ENCODE measurements at regions not wholly inside any gene's neighbourhood (a gene's known extent, or its start where the extent isn't known, plus 50 kb on each side); places are given as distances from the start of the nearest gene placed in this dataset.

DNA sequence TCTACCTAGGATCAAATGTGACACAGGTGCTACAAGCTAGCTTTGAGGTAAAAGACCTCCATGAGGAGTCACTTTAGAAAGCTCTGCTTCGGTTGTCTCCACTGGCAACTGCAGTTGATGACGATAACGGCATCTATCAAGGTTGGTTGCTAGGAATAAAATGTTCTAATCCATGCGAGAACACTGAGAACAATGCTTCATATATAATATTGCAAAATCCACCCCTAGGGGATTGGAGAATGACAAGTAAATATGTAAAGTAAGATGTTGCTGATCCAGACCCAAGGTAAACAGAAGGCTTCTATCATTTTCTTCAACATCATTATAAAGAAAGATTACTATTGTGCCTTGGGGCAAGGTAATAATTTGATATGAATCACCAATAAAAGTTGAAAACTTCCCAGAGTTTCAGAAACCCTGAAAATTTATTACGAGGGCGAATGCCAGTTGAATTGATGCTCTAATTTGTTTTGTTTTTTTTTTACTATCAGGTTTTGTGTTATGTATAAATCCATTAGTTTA is 1003.4 kb downstream of the CDH18 start:
- DNase-seq (ENCODE audit: low spot score), result no peak
- Mint-ChIP-seq H3K36me3 (ENCODE audit: low read depth) (no peaks in the 10 kb centered on the region), H3K27me3 (ENCODE audit: low read depth) (no peaks in the 10 kb centered on the region), H3K4me3 (no peak overlapping the region), H3K9me3 (peaks cover 21% of the 10 kb centered on the region), H3K4me1 (ENCODE audit: low read depth) (no peaks in the 10 kb centered on the region), H3K27ac (no peak overlapping the region)

DNA sequence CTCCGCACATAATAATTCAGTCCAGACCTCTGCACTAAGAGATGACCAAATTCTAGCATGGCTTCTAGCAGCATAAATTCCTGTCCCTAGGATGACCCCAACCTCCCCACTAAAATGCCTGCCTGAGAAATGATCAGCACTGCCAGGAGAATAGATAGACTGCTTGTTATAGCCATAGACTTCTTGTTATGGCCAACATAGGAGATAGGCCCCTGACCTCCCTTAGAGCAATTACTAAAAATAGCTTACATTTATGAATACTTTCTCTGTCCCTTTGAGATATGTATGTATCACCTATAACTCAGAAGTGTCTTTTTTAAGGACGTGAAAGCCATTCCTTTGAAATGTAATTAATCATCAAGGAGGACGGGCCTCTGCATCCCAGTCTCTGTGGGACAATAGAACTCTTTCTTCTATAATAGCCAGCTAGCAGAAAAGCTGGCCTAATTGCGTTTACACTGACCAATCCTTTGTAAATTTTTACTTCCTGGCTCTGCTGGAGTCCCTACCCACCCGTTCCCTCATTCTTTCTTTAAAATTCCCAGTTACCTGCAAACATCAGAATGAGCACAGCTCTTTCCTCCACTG is 1002.7 kb downstream of the CDH18 start:
- Mint-ChIP-seq H3K4me3 (no peak overlapping the region), H3K27ac (no peak overlapping the region), H3K27me3 (ENCODE audit: low read depth) (no peaks in the 10 kb centered on the region), H3K36me3 (ENCODE audit: low read depth) (no peaks in the 10 kb centered on the region), H3K4me1 (ENCODE audit: low read depth) (no peaks in the 10 kb centered on the region), H3K9me3 (peaks cover 18% of the 10 kb centered on the region)
- DNase-seq (ENCODE audit: low spot score), result no peak

DNA sequence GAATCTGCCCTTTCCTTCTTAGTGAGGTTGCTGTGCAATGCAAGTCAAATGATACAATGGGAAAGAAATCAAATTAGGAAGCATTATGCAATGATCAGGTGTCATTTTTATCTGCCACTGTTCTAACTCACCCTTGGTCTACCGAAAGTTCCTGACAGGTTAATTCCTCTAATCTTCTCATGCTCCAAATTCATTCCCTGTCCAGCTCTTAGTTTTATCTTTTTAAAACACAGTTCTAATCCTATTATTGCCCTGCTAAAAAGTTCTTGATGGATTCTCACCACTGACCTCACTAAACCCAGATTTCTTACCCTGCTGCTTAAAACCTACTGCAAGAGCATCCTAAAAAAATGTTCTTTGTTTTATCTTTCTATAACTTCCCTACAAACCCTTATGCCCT is 1000.9 kb downstream of the CDH18 start:
- no peaks in the 10 kb centered on the region for H3K36me3 Mint-ChIP-seq (ENCODE audit: low read depth)
- no peak for DNase-seq (ENCODE audit: low spot score)
- H3K4me3 Mint-ChIP-seq, result no peak overlapping the region
- H3K4me1 Mint-ChIP-seq (ENCODE audit: low read depth), result no peaks in the 10 kb centered on the region
- H3K9me3 Mint-ChIP-seq, result peaks cover 26% of the 10 kb centered on the region
- H3K27ac Mint-ChIP-seq, result no peak overlapping the region
- no peaks in the 10 kb centered on the region for H3K27me3 Mint-ChIP-seq (ENCODE audit: low read depth)

DNA sequence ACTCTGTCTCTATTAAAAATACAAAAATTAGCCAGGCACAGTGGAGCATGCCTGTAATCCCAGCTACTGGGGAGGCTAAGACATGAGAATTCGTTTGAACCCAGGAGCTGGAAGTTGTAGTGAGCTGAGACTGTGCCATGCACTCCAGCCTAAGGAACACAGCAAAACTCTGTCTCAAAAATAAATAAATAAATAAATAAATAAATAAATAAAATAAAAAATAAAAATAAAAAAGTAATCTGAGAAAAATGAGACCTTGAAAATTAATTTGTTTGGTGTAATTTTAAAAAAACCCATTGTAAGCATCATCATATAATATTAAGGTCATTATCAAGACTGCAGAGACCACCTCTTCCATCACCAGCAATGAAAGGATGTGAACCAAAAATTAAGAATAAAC is 997.1 kb downstream of the CDH18 start:
- no peak overlapping the region for H3K4me3 Mint-ChIP-seq
- peaks cover 8% of the 10 kb centered on the region for H3K9me3 Mint-ChIP-seq
- DNase-seq (ENCODE audit: low spot score), result no peak
- H3K4me1 Mint-ChIP-seq (ENCODE audit: low read depth), result no peaks in the 10 kb centered on the region
- H3K27me3 Mint-ChIP-seq (ENCODE audit: low read depth), result no peaks in the 10 kb centered on the region
- no peak overlapping the region for H3K27ac Mint-ChIP-seq
- H3K36me3 Mint-ChIP-seq (ENCODE audit: low read depth), result no peaks in the 10 kb centered on the region

DNA sequence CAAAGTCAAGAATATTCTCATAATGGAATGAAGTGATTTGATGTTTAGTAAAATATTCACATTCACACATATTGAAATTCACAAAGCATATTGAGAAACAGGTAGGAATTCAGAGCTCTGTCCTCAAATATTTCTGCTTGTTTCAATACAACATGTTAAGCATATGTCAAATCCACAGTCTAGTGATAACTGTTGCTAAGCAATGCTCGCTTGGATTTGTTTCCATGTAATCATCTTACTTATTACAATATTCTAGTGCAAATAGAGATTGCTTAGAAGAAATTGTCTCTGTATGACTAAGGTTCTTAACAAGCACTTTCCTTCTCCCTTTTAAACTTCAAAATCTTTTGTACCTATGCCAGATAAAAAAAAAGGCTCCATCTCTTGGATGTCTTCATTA is 995.7 kb downstream of the CDH18 start:
- H3K9me3 Mint-ChIP-seq, result peaks cover 8% of the 10 kb centered on the region
- H3K27me3 Mint-ChIP-seq (ENCODE audit: low read depth), result no peaks in the 10 kb centered on the region
- H3K4me3 Mint-ChIP-seq, result no peak overlapping the region
- no peaks in the 10 kb centered on the region for H3K4me1 Mint-ChIP-seq (ENCODE audit: low read depth)
- no peak overlapping the region for H3K27ac Mint-ChIP-seq
- DNase-seq (ENCODE audit: low spot score), result no peak
- H3K36me3 Mint-ChIP-seq (ENCODE audit: low read depth), result no peaks in the 10 kb centered on the region

DNA sequence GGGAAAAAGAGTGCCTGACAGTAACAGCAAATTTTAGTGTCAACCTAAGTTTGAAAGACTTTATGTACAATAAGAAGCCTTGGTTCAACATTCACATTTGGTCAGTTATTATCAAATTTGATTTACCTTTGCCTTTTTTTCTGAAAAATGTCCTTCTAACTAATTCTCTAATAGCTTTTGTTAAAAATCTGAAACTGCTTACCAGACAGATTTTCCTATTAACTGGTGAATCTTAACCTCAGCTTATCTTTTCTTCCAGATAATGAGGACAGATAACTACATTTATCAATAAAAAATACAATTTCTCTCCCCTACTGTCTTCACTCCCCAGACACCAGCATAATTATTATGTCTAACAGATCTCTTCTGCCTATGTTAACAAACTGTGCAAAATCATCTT is 988.5 kb downstream of the CDH18 start:
- H3K27me3 Mint-ChIP-seq (ENCODE audit: low read depth), result no peaks in the 10 kb centered on the region
- no peak overlapping the region for H3K4me3 Mint-ChIP-seq
- H3K4me1 Mint-ChIP-seq (ENCODE audit: low read depth), result no peaks in the 10 kb centered on the region
- no peak overlapping the region for H3K27ac Mint-ChIP-seq
- no peak for DNase-seq (ENCODE audit: low spot score)
- H3K9me3 Mint-ChIP-seq, result peaks cover under 1% of the 10 kb centered on the region
- no peaks in the 10 kb centered on the region for H3K36me3 Mint-ChIP-seq (ENCODE audit: low read depth)

DNA sequence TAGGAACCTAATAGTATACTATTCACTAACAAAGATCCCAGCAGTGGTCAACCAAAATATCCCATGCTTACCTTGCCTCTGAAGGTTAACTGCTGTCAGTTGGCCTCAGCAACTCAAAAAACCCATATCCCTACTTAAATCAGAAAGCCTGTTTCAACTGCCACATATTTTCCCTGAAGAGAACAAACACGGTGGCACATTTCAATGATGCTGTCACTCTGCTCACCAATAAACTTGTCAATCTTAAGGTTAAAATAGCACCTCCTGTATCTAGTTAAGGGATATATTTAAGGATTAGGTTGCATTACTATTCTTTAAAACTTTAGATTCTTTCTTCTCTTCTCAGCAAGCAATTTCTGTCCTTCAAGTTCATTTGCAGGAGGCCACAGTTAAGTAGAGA is 986.9 kb downstream of the CDH18 start:
- Mint-ChIP-seq H3K4me3 (no peak overlapping the region), H3K4me1 (ENCODE audit: low read depth) (no peaks in the 10 kb centered on the region), H3K9me3 (peaks cover 10% of the 10 kb centered on the region), H3K27me3 (ENCODE audit: low read depth) (no peaks in the 10 kb centered on the region), H3K27ac (no peak overlapping the region), H3K36me3 (ENCODE audit: low read depth) (no peaks in the 10 kb centered on the region)
- DNase-seq (ENCODE audit: low spot score), result no peak

DNA sequence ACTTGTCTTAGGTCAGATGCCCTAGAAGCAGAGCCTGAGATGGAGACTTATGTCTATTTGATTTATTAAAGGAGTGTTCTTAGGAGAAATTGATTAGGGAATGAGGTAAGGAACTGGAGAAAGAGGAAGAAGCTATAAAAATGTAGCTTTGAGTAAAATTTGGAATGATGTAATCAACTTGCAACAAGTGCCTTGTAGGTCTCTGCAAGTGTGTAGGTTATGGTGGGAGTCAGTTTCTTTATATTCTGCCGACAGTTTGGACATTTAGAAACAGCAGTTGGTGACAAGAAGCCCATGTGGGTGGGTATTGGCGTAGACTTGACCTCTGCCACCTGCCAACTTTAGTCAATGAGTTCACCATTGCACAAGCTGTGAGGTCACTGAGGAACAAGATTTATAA is 986.5 kb downstream of the CDH18 start:
- Mint-ChIP-seq H3K27me3 (ENCODE audit: low read depth) (no peaks in the 10 kb centered on the region), H3K4me1 (ENCODE audit: low read depth) (no peaks in the 10 kb centered on the region), H3K27ac (no peak overlapping the region), H3K4me3 (no peak overlapping the region), H3K36me3 (ENCODE audit: low read depth) (no peaks in the 10 kb centered on the region), H3K9me3 (peaks cover 10% of the 10 kb centered on the region)
- DNase-seq (ENCODE audit: low spot score), result no peak

DNA sequence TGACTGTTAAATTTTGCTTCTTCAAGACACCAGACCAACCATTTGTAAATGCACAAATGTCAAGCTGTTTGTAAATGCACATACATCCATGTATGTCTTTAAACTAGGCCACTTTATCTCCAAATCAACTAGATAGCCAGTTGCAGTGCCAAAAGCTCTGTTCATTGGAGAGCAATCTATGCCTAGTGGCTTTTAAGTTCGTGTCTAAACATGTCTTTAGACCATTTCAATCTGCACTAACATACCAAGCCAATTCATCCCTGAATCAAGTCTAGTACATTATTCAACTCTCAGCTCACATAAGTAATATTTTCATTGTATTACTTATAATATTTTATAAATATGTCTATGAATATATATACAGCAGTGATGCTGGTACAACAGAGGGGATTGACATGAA is 985.9 kb downstream of the CDH18 start:
- H3K9me3 Mint-ChIP-seq, result peaks cover 16% of the 10 kb centered on the region
- H3K27ac Mint-ChIP-seq, result no peak overlapping the region
- H3K27me3 Mint-ChIP-seq (ENCODE audit: low read depth), result no peaks in the 10 kb centered on the region
- no peaks in the 10 kb centered on the region for H3K4me1 Mint-ChIP-seq (ENCODE audit: low read depth)
- no peaks in the 10 kb centered on the region for H3K36me3 Mint-ChIP-seq (ENCODE audit: low read depth)
- no peak overlapping the region for H3K4me3 Mint-ChIP-seq
- no peak for DNase-seq (ENCODE audit: low spot score)

DNA sequence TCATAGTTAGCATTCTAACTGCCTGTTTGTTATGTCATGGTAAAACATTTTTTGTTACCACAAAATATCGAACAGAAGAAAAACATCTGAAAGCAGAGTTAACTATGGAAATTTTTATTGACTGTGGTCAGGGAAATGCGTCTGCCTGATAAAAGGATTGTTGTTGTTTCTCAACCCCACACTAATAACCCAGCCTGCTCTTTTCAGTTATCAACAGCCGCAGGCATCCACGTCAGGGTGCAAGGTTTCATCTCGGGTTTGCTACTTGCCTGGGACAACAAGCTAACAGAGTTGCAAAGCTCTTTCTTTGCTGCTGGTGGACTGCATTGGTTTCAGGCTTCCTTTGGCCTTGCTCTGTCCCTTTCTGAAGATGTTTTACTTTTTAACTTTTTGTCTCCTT is 969.2 kb downstream of the CDH18 start:
- Mint-ChIP-seq H3K4me1 (ENCODE audit: low read depth) (no peaks in the 10 kb centered on the region), H3K9me3 (peaks cover 28% of the 10 kb centered on the region), H3K27me3 (ENCODE audit: low read depth) (no peaks in the 10 kb centered on the region), H3K36me3 (ENCODE audit: low read depth) (no peaks in the 10 kb centered on the region), H3K4me3 (no peak overlapping the region), H3K27ac (no peak overlapping the region)
- DNase-seq (ENCODE audit: low spot score), result no peak

DNA sequence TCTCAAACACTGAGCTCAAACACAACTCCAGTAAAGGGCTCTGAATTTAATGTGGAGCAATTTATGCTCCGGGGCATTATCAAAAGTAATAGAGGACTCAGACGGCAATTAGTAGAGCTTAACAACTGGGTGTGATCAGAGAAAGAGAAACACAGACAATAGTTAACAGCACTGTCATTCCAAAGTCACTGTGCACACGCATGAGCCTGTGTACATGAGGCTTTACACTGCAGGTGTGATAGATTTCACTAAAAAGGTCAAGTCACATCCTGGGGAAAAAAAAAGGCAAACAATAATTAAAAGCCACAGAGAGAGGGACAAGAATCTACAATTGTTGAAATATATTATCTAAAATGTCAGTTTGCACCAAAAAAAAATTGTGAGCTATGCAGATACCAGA is 956.5 kb downstream of the CDH18 start:
- Mint-ChIP-seq H3K4me1 (ENCODE audit: low read depth) (no peaks in the 10 kb centered on the region), H3K9me3 (peaks cover 9% of the 10 kb centered on the region), H3K27me3 (ENCODE audit: low read depth) (no peaks in the 10 kb centered on the region), H3K27ac (no peak overlapping the region), H3K36me3 (ENCODE audit: low read depth) (no peaks in the 10 kb centered on the region), H3K4me3 (no peak overlapping the region)
- DNase-seq (ENCODE audit: low spot score), result no peak

DNA sequence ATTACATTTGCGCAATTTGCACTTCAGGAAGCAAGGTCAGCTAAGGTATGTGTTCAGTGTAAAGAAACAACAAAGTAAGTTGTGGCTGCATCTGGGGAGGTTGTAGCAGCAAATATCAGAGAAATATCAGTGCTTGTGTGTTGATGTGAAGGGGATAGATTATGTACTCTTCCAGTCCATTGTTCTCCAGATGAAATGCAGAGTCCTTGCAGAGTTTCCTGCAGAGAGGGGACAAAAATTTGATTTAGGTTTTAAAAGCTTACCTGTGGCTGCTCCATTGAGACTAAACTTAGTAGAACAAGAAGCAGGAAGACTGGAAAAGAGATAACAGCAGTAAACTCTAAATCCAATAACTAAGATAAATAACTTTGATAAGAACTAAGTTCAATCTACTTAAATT is 952.2 kb downstream of the CDH18 start:
- Mint-ChIP-seq H3K27ac (no peak overlapping the region), H3K4me3 (no peak overlapping the region), H3K36me3 (ENCODE audit: low read depth) (no peaks in the 10 kb centered on the region), H3K27me3 (ENCODE audit: low read depth) (no peaks in the 10 kb centered on the region), H3K4me1 (ENCODE audit: low read depth) (no peaks in the 10 kb centered on the region), H3K9me3 (no peaks in the 10 kb centered on the region)
- DNase-seq (ENCODE audit: low spot score), result no peak

DNA sequence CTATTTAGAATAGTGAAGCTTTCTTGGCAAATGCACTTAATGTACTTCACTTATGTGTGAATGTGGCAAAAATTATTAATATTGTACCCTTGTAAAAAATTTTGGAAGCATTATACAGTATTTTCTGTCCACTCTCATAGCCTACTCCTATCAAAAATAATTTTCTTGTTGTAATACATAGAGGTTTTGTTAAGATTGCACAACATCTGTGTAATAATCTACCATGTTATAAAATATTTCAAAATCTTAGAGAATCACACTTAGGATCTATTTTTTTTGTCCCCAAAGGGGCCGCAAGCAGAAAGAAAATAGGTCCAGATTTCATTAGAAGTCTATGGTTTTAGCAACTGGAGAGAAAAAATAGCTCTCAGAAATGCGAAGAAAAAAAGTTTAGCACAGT is 945.9 kb downstream of the CDH18 start:
- no peak overlapping the region for H3K4me3 Mint-ChIP-seq
- DNase-seq (ENCODE audit: low spot score), result no peak
- no peak overlapping the region for H3K27ac Mint-ChIP-seq
- H3K27me3 Mint-ChIP-seq (ENCODE audit: low read depth), result no peaks in the 10 kb centered on the region
- H3K4me1 Mint-ChIP-seq (ENCODE audit: low read depth), result no peaks in the 10 kb centered on the region
- no peaks in the 10 kb centered on the region for H3K9me3 Mint-ChIP-seq
- H3K36me3 Mint-ChIP-seq (ENCODE audit: low read depth), result no peaks in the 10 kb centered on the region

DNA sequence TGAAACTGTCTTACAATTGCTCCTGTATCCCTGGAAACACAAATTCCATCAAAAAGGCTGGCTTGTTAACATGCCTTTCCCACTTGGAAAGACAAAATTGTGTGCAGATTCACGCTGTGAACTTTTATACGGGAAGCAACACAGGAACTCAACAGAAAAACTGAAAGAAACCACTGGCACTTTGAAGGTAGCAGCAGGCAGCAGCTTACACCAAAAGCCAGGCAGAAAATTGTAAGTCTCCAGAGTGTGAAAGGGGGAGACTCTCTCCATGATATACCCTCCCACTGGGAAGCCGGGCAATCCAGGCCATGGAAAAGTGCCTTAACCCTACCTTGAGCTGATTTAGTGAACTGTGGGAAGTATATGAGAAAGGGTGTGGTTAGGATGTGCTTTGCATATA is 943.7 kb downstream of the CDH18 start:
- H3K27ac Mint-ChIP-seq, result no peak overlapping the region

DNA sequence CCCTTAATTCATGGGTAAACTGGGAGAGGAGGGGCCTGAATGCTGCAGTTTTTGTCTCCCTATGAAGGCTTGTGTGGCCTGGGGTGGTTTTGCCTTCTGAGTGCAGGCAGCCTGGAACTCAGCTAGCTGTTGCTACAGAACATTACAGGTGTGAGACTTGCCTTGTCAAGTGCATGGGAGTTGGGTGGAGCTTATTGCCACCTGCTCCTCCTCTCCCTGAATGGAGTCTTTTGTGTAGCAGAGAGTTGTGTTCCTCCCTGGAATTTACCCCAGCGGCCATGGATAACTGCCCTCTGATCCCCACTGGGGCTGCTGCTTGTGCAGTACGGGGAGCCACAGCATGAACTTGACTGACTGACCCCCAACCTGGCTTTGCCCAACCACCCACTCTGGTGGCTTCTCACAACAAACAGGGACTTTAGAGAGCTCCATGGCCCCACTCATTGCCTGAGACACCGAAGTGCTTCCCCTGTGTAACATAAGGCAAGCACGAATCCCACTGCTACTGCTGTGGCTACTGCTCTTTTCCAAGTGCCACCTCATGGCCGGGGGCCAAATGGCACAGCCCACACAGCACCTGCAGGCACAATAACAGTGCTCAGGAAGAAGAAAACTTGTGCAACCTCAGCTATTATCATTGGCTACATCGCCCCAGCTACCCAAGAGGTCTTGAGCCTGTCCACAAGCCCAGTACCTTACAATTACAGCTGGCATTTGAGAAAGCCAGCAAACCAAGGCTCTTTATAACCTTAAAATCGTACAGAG is 942.9 kb downstream of the CDH18 start:
- DNase-seq (ENCODE audit: low spot score), result no peak
- no peak overlapping the region for H3K27ac Mint-ChIP-seq
- H3K27me3 Mint-ChIP-seq (ENCODE audit: low read depth), result no peaks in the 10 kb centered on the region
- H3K4me3 Mint-ChIP-seq, result no peak overlapping the region
- H3K9me3 Mint-ChIP-seq, result peaks cover 10% of the 10 kb centered on the region
- no peaks in the 10 kb centered on the region for H3K4me1 Mint-ChIP-seq (ENCODE audit: low read depth)
- no peaks in the 10 kb centered on the region for H3K36me3 Mint-ChIP-seq (ENCODE audit: low read depth)

More for the DNA sequence above, 943.7 kb downstream of the CDH18 start:
- H3K4me1 Mint-ChIP-seq (ENCODE audit: low read depth), result no peaks in the 10 kb centered on the region
- DNase-seq (ENCODE audit: low spot score), result no peak
- no peak overlapping the region for H3K4me3 Mint-ChIP-seq
- no peaks in the 10 kb centered on the region for H3K27me3 Mint-ChIP-seq (ENCODE audit: low read depth)
- H3K36me3 Mint-ChIP-seq (ENCODE audit: low read depth), result no peaks in the 10 kb centered on the region
- H3K9me3 Mint-ChIP-seq, result peaks cover 10% of the 10 kb centered on the region

Measured in T-helper 2 cell treated with Interferon-gamma antibody and Interleukin-4, amounts not matched to agents 5 μg/mL and 100 μg/mL, for 36 hours (primary cell).